A673 (cell line): ENCODE measurements at regions not wholly inside any gene's neighbourhood (a gene's known extent, or its start where the extent isn't known, plus 50 kb on each side); places are given as distances from the start of the nearest gene placed in this dataset.

ENCODE experiments used
- BruUV-seq: library from RNA; stranded (reverse); fragments of 400-500 nt; replicated peaks from 2 replicates; lab custom pipeline; 2021; lab: Mats Ljungman, UMichigan
- CTCF ChIA-PET: fragments of 300-600 bp; sonication (Branson Sonifier 250); formaldehyde crosslinking; loops from one replicate; lab custom pipeline; 2022; ENCODE audit warnings: antibody characterized with exemption; lab: Charles Lee
- POLR2A ChIA-PET: fragments of 300-600 bp; sonication (Branson Sonifier 250); formaldehyde crosslinking; loops from one replicate; lab custom pipeline; 2022; ENCODE audit warnings: antibody characterized with exemption; ENCODE audit not compliant: low non-redundant PET; lab: Charles Lee
- DNase-seq: peaks from one replicate; pipeline ENCODE4 v3.0.0-alpha.2; 2015; ENCODE audit warnings: low spot score
- H3K27ac ChIP-seq: fragments of 200-600 bp; sonication (generic); 2 replicates; pipeline ENCODE4 v1.5.1; 2016; ENCODE audit warnings: mixed run types, low read depth, mild to moderate bottlenecking, mixed read lengths, antibody characterized with exemption, low read length; ENCODE audit not compliant: poor library complexity, severe bottlenecking
- H3K27me3 ChIP-seq: fragments of 200-600 bp; sonication (generic); replicated peaks from 2 replicates; pipeline ENCODE4 v1.6.1; 2017; ENCODE audit warnings: mixed run types, low read depth, mild to moderate bottlenecking, mixed read lengths, antibody characterized with exemption, low read length; ENCODE audit not compliant: insufficient read depth, poor library complexity
- H3K36me3 ChIP-seq: fragments of 200-600 bp; sonication (generic); 2 replicates; pipeline ENCODE4 v1.6.1; 2016; ENCODE audit warnings: mixed run types, mild to moderate bottlenecking, mixed read lengths, antibody characterized with exemption, low read length; ENCODE audit not compliant: insufficient read depth, poor library complexity, severe bottlenecking
- H3K4me1 ChIP-seq: fragments of 200-600 bp; sonication (generic); 2 replicates; pipeline ENCODE4 v1.6.1; 2017; ENCODE audit warnings: mixed run types, mild to moderate bottlenecking, mixed read lengths, antibody characterized with exemption, low read length; ENCODE audit not compliant: insufficient read depth, poor library complexity, severe bottlenecking
- H3K4me3 ChIP-seq: fragments of 200-600 bp; sonication (generic); 2 replicates; pipeline ENCODE4 v1.5.1; 2016; ENCODE audit warnings: low read depth, mixed run types, mild to moderate bottlenecking, mixed read lengths, low read length; ENCODE audit not compliant: poor library complexity, severe bottlenecking
- H3K9me3 ChIP-seq: fragments of 200-600 bp; sonication (generic); 2 replicates; pipeline ENCODE4 v1.6.1; 2016; ENCODE audit warnings: mixed run types, low read depth, mild to moderate bottlenecking, mixed read lengths, antibody characterized with exemption, low read length; ENCODE audit not compliant: poor library complexity, severe bottlenecking
- EZH2 ChIP-seq: fragments of 200-600 bp; sonication (generic); IDR thresholded peaks from 2 replicates; pipeline ENCODE4 v1.6.1; 2017; ENCODE audit warnings: borderline replicate concordance, low read depth, mild to moderate bottlenecking, mixed read lengths, antibody characterized with exemption, low read length; ENCODE audit not compliant: poor library complexity, severe bottlenecking
- intact Hi-C: fragments of 100-400 bp; cut with micrococcal nuclease; formaldehyde crosslinking; loops from one replicate; pipeline ENCODE4 v1.10.0; 2022; ENCODE audit not compliant: unreplicated experiment
- TF ChIP-seq, protein P1 (sequence below): fragments of 300-800, 200-600 bp; sonication (generic); conservative IDR thresholded peaks from 2 replicates; pipeline ENCODE4 v1.5.1; 2017; ENCODE audit warnings: low read depth, mild to moderate bottlenecking, antibody characterized with exemption, low read length, moderate library complexity, mixed read lengths

DNA sequence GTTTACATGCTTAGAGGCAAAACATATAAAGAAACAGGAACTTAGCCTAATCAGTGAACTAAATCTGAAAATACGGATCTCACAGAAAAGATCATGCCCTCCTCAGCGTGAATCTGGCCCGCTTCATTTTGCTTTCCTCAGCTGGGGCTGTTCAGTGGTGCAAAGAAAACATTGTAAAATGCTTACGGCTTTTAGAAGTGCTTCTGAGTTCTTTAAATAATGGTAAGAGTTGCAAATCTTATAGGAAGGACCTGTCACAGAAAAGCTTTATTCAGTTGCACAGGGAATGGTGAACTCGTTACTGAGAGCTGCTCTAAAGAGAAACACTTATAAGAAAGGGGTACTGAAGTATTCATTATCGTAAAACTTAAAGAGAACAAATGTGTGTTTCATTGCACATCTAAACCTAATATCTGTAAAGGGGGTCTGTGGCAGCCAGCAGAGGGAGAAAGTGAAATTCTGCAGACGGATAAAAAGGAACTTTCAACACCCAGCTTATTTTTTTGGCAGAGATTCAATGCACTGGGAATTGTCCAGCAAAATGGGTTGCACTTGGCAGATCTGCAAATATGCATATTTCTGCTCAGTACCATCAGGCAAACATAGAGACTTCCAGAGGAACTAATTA, 139.2 kb upstream of the ANK2 start:
- ChIA-PET POLR2A (no interaction called here), CTCF (interaction anchor here (0.6 to 1.0 kb wide), 4 partner anchors 9 to 145 kb away, joined by 3 to 7 read pairs (median 5); no protein-coding TSS in a partner anchor)
- Histone ChIP-seq H3K27me3 (no peaks in the 10 kb centered on the region), H3K4me1 (peaks cover 27% of the 10 kb centered on the region), H3K36me3 (no peaks in the 10 kb centered on the region), H3K4me3 (peak overlapping the region; percentile 32), H3K27ac (peak overlapping the region; percentile 53), H3K9me3 (no peaks in the 10 kb centered on the region)
- intact Hi-C loops = no loop called here
- peak; percentile 84 for DNase-seq
- TF ChIP-seq, protein P1, sequence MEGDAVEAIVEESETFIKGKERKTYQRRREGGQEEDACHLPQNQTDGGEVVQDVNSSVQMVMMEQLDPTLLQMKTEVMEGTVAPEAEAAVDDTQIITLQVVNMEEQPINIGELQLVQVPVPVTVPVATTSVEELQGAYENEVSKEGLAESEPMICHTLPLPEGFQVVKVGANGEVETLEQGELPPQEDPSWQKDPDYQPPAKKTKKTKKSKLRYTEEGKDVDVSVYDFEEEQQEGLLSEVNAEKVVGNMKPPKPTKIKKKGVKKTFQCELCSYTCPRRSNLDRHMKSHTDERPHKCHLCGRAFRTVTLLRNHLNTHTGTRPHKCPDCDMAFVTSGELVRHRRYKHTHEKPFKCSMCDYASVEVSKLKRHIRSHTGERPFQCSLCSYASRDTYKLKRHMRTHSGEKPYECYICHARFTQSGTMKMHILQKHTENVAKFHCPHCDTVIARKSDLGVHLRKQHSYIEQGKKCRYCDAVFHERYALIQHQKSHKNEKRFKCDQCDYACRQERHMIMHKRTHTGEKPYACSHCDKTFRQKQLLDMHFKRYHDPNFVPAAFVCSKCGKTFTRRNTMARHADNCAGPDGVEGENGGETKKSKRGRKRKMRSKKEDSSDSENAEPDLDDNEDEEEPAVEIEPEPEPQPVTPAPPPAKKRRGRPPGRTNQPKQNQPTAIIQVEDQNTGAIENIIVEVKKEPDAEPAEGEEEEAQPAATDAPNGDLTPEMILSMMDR = peak; percentile 44; the same call in 1 of the 2 replicates
- TF ChIP-seq EZH2 = no peak
- no TSS peak for BruUV-seq

DNA sequence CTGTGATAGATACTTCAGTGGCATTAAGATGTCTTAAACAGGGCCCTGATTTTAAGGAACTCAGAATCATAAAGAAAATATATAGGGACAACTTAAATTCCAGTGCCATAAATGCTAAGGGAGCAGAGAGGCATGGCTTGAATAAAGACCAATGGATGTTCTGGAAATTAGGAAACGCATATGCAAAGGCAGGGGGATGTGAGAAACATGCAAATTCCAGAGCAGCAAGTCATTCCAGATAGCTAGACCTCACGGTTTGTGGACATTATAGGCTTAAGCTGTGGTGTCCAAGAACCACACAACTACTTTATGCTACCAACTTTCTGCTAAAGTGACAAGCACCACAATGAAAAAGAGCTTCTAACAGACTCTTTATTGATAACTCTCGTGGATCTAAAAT, 132.6 kb upstream of the ANK2 start:
- intact Hi-C loops = no loop called here
- no peaks in the 10 kb centered on the region for H3K4me1 ChIP-seq
- no peak overlapping the region for H3K27ac ChIP-seq
- POLR2A ChIA-PET = no interaction called here
- H3K27me3 ChIP-seq = no peaks in the 10 kb centered on the region
- H3K4me3 ChIP-seq = no peak overlapping the region
- DNase-seq = no peak
- CTCF ChIA-PET = no interaction called here
- H3K9me3 ChIP-seq = no peaks in the 10 kb centered on the region
- TF ChIP-seq, protein P1 = no peak
- TF ChIP-seq EZH2 = no peak
- no peaks in the 10 kb centered on the region for H3K36me3 ChIP-seq
- no TSS peak for BruUV-seq

DNA sequence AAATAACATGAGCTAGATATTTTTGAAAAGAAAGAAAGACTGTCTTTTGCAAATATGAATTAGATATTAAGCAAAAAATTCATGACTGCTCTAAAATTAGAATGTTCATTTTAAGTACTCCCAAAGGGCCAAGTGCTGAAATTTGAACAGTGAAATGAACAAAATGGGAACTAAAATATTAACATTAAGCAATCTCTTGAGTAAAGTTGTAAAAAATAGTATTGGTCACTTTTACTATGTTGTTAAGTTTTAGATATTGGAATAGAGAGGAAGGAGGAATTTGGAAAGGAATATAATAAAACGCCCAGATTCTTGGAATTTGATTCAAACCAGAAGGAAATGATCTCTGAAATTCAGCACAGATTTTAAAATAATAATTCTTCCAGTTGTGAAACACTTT, 125.9 kb upstream of the ANK2 start:
- POLR2A ChIA-PET = no interaction called here
- CTCF ChIA-PET = no interaction called here
- H3K27ac ChIP-seq = no peak overlapping the region
- TF ChIP-seq EZH2 = no peak
- TF ChIP-seq, protein P1 = no peak
- BruUV-seq = no TSS peak
- intact Hi-C loops = no loop called here
- no peaks in the 10 kb centered on the region for H3K27me3 ChIP-seq
- no peak overlapping the region for H3K4me3 ChIP-seq
- peaks cover 16% of the 10 kb centered on the region for H3K4me1 ChIP-seq
- H3K9me3 ChIP-seq = no peaks in the 10 kb centered on the region
- H3K36me3 ChIP-seq = no peaks in the 10 kb centered on the region
- DNase-seq = no peak
